GM10266 (cell line): ENCODE measurements at regions not wholly inside any gene's neighbourhood (a gene's known extent, or its start where the extent isn't known, plus 50 kb on each side); places are given as distances from the start of the nearest gene placed in this dataset.

Experiments
- DNase-seq: peaks from one replicate; pipeline ENCODE4 v3.0.0; 2012; ENCODE audit errors: extremely low spot score
- TF ChIP-seq, protein P1 (sequence below): IDR thresholded peaks from 2 replicates; pipeline ENCODE4 v1.5.1; 2012; ENCODE audit warnings: mild to moderate bottlenecking, low read depth; ENCODE audit not compliant: control insufficient read depth, insufficient read depth; ENCODE audit errors: missing control alignments

DNA sequence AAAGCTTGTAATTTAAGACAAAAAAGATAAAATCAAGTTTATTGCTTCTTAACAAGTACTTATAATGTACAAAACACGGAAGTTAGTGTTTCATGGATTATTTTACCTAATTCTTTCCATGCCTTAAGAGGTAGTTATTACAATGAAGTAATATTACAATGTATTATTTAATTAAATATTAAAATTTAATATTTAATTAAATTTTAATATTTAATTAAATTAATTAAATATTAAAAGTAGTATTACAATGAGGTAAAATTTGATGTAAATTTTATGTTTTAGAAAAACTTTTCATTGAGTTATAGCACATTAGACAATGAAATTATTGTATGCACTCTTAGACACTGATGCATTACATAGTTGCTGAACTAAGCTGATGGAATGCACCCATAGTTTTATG is 220.7 kb upstream of the NETO1 start:
- no peak for DNase-seq
- TF ChIP-seq, protein P1, sequence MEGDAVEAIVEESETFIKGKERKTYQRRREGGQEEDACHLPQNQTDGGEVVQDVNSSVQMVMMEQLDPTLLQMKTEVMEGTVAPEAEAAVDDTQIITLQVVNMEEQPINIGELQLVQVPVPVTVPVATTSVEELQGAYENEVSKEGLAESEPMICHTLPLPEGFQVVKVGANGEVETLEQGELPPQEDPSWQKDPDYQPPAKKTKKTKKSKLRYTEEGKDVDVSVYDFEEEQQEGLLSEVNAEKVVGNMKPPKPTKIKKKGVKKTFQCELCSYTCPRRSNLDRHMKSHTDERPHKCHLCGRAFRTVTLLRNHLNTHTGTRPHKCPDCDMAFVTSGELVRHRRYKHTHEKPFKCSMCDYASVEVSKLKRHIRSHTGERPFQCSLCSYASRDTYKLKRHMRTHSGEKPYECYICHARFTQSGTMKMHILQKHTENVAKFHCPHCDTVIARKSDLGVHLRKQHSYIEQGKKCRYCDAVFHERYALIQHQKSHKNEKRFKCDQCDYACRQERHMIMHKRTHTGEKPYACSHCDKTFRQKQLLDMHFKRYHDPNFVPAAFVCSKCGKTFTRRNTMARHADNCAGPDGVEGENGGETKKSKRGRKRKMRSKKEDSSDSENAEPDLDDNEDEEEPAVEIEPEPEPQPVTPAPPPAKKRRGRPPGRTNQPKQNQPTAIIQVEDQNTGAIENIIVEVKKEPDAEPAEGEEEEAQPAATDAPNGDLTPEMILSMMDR = no peak

DNA sequence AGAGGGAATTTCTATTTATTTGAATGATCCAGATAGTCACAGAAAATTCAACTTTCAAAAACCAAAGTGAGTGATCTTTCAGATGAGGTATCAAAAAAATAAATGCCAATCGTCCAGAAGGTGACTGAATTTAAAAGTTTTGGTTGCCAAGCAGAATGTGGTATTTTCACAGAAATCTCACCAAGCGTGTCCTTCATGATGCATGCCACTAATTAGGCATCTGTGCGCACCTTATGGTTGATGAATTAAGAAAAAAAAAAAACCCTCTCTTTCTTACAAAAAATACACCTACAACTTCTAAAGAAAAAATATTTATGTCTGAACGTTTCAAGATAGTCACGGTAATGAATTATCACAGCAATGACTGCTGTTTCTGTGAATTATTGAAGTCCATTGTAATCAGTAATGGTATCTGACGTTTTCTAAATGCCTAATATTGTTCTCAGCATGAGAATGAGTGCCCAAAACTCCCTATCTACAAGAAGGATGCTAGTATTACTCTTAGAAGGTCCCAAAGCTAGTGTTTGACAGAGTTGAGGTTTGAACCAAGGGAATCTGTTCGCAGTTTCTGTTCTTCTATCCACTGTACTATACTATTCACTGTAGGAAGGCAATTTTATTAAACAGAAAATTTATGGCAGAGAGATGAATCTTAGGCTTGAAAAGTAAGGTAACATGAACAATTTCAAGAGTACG is 219.6 kb upstream of the NETO1 start:
- TF ChIP-seq, protein P1 = no peak
- no peak for DNase-seq

DNA sequence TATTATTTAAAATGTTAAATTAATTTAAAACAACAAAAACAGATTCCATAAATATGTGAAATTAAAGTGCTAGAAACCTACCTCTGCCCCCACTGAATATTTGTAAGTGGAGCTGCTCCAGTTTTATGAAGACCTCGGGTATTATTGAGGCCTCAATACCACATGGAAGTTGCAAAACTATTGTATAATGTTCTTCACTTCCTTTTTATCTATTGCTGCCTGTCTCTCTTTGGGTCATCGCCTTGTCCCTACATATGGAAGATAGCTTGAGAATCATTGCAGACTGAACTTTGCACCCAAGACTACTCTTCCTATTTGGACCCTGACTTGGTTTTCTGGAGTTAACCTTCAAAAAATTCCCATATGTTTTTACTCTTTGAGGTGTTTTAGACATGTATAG is 212.1 kb upstream of the NETO1 start:
- TF ChIP-seq, protein P1 = no peak
- no peak for DNase-seq

DNA sequence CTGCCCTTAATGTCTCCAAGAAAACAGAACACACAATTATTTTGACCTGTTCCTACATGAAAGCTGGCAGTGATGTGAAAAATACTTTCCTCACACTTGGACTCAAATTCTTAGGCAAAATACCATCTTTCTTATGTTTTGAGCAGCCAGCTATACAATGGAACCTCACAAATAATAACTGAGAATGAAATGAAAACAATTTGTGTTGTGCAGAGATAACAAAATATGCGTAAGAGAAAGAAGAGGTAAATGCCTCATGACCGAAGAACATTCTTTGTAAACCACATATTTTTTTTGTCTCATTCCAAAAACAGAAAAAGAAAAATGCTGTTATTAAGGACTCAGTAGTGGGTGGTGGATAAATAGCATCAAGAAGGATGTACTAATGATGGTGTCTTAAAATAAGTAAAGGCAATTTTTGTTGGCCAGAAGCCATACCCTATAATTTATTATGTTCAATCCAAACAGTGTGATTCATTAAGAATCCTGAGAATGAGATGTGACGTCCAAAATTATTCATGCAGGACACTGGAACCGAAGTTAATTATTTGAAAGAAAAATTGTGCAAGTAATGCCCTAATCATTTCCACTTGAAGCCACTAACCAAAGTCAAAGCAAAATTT is 193.0 kb upstream of the NETO1 start:
- DNase-seq = no peak
- TF ChIP-seq, protein P1 = no peak

DNA sequence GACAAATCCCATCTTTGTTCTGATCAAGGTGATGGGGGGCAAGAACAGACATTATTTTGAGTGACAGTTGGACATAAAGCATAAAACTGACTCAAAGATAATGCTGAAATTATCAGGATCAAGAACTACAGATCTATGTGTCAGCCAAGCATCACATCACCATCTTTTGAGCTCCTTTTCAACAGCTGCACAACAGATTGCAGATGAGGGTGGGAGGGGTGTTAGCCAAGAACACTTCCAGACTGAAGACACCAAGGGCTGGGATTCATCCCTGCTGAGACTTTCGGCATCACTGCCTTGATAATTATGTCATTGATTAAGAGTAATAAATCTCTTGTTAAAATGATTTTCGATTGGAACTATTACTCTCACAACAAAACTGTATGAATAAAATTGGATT is 191.5 kb upstream of the NETO1 start:
- no peak for DNase-seq
- TF ChIP-seq, protein P1 = no peak

DNA sequence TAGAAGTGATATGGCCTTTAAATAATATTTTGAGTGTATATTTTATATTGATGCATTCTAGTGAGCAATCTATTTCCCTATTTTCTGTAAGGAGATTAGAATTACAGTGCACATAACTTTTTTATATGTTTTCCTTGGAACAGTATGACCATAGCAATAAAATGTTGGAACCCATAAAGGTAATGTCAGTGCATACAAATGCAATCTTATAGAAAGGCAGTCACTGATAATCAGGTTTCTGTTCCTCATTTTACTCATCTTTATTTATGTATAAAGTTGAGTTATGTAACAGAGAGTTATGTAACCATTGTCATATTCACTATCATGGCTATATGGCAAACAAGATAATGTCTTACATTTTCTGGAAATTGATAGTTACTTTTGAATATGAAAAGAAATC is 179.9 kb upstream of the NETO1 start:
- TF ChIP-seq, protein P1 = no peak
- no peak for DNase-seq

DNA sequence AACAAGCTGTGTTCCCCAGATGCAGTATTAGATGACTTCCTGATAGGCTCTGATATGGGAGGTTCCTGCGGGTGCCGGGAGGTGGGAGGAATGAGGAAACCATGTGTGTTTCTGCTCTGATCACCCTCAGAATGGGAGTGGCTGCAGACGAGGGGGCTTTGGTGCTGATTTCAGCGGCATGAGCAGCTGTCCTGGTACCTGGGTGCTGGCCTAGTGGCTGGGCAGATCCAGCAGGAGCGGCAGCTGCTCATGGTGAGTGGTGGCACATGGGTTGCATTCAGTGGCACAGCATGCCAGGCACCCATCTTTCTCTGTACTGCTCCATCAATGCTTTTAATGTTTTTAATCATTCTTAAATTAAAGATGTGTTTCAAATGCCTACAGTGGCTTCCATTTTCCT is 177.2 kb upstream of the NETO1 start:
- TF ChIP-seq, protein P1 = no peak
- DNase-seq = no peak
